H1 (cell line): ENCODE measurements at regions not wholly inside any gene's neighbourhood (a gene's known extent, or its start where the extent isn't known, plus 50 kb on each side); places are given as distances from the start of the nearest gene placed in this dataset.

ENCODE experiments used
- CTCF ChIA-PET: fragments of 300-600 bp; sonication (Branson Sonifier 250); formaldehyde crosslinking; loops from one replicate; lab custom pipeline; 2021; ENCODE audit not compliant: partially characterized antibody; lab: Charles Lee
- POLR2A ChIA-PET: fragments of 300-600 bp; sonication (Branson Sonifier 250); formaldehyde crosslinking; loops from one replicate; lab custom pipeline; 2021; ENCODE audit warnings: inconsistent platforms; ENCODE audit not compliant: partially characterized antibody; lab: Charles Lee
- DNase-seq, 2 experiments: peaks; one replicate each; pipeline versions ENCODE4 v3.0.0 to v3.0.0-alpha.2; 2010 to 2022; ENCODE audit warnings: low spot score in 2 of 2, low read depth in 1 of 2, mixed read lengths in 1 of 2
- FAIRE-seq: peaks from 2 replicates; lab custom pipeline; 2011; peaks lifted over from hg19 to GRCh38; lab: Jason Lieb, UNC
- H2AFZ ChIP-seq: 2 replicates; pipeline ENCODE4 v1.8.1; 2012; ENCODE audit warnings: low read length, inconsistent platforms
- H2AK5ac ChIP-seq: 2 replicates; pipeline ENCODE4 v1.6.1; 2013; ENCODE audit warnings: low read depth, low read length
- H2BK120ac ChIP-seq: replicated peaks from 2 replicates; pipeline ENCODE3; 2013; ENCODE audit warnings: low read depth, low read length, inconsistent platforms
- H2BK12ac ChIP-seq: 2 replicates; pipeline ENCODE4 v1.6.1; 2013; ENCODE audit warnings: low read depth, low read length
- H2BK15ac ChIP-seq: 2 replicates; pipeline ENCODE4 v1.6.1; 2013; ENCODE audit warnings: low read length
- H2BK20ac ChIP-seq: 2 replicates; pipeline ENCODE4 v1.6.1; 2013; ENCODE audit warnings: low read length
- H2BK5ac ChIP-seq: 2 replicates; pipeline ENCODE4 v1.6.1; 2013; ENCODE audit warnings: low read depth, low read length
- H3K14ac ChIP-seq: 2 replicates; pipeline ENCODE4 v1.6.1; 2013; ENCODE audit warnings: inconsistent platforms; ENCODE audit not compliant: insufficient read length
- H3K18ac ChIP-seq: 2 replicates; pipeline ENCODE4 v1.6.1; 2013; ENCODE audit warnings: low read length; ENCODE audit errors: extremely low read depth
- H3K23ac ChIP-seq: 2 replicates; pipeline ENCODE4 v1.6.1; 2013; ENCODE audit warnings: inconsistent platforms; ENCODE audit not compliant: insufficient read length
- H3K23me2 ChIP-seq: 2 replicates; pipeline ENCODE4 v1.6.1; 2013; ENCODE audit warnings: low read depth, low read length
- H3K27ac ChIP-seq: 2 replicates; pipeline ENCODE4 v1.6.1; 2011; ENCODE audit warnings: low read depth, low read length, inconsistent platforms
- H3K27me3 ChIP-seq, 4 experiments: replicated peaks in 1 of 4; 1 replicate in 1 of 4; 2 replicates in 3 of 4; pipeline versions ENCODE4 v1.6.1 to v1.8.1; 2011 to 2013; ENCODE audit warnings: low read length in 3 of 4, mild to moderate bottlenecking in 3 of 4, inconsistent platforms in 2 of 4, mixed read lengths in 2 of 4, moderate library complexity in 1 of 4; ENCODE audit not compliant: control insufficient read depth in 3 of 4, insufficient read depth in 3 of 4; ENCODE audit errors: extremely low read depth in 1 of 4
- H3K36me3 ChIP-seq, 4 experiments: 2 replicates each; pipeline versions ENCODE4 v1.6.1 to v1.8.1; 2011 to 2013; ENCODE audit warnings: mild to moderate bottlenecking in 4 of 4, low read length in 3 of 4, moderate library complexity in 2 of 4, control low read depth in 1 of 4, inconsistent platforms in 1 of 4; ENCODE audit not compliant: insufficient read depth in 4 of 4, control insufficient read depth in 2 of 4
- H3K4ac ChIP-seq: replicated peaks from 2 replicates; pipeline ENCODE3; 2013; ENCODE audit warnings: low read length, low read depth, mixed read lengths, inconsistent platforms; ENCODE audit not compliant: insufficient read length
- H3K4me1 ChIP-seq, 4 experiments: replicated peaks in 1 of 4; 1 replicate in 1 of 4; 2 replicates in 3 of 4; pipeline versions ENCODE4 v1.6.1 to v1.8.1; 2011 to 2013; ENCODE audit warnings: low read length in 3 of 4, inconsistent platforms in 2 of 4, mixed read lengths in 1 of 4; ENCODE audit not compliant: insufficient read depth in 4 of 4, control insufficient read depth in 3 of 4
- H3K4me2 ChIP-seq, 2 experiments: 2 replicates each; pipeline versions ENCODE4 v1.6.1 to v1.8.1; 2011 to 2013; ENCODE audit warnings: low read depth in 2 of 2, low read length in 2 of 2, control low read depth in 1 of 2, inconsistent platforms in 1 of 2, mild to moderate bottlenecking in 1 of 2; ENCODE audit not compliant: insufficient read depth in 1 of 2
- H3K4me3 ChIP-seq, 4 experiments: fragments of 200-600, 300-600 bp in 1 of 4; sonication (generic), shearing (Covaris generic), sonication (Bioruptor Twin) in 1 of 4; 2 replicates each; pipeline versions ENCODE4 v1.5.1 to v1.8.1; 2011 to 2016; ENCODE audit warnings: low read length in 4 of 4, low read depth in 3 of 4, control low read depth in 2 of 4, inconsistent platforms in 2 of 4, mild to moderate bottlenecking in 2 of 4, mixed read lengths in 1 of 4, moderate library complexity in 1 of 4; ENCODE audit not compliant: insufficient read depth in 2 of 4; ENCODE audit errors: extremely low read depth in 1 of 4
- H3K56ac ChIP-seq: replicated peaks from 2 replicates; pipeline ENCODE3; 2013; ENCODE audit warnings: low read depth, mild to moderate bottlenecking, mixed read lengths, low read length, inconsistent platforms; ENCODE audit not compliant: insufficient read length
- H3K79me1 ChIP-seq: 2 replicates; pipeline ENCODE4 v1.6.1; 2013; ENCODE audit warnings: low read depth, low read length, control low read depth
- H3K79me2 ChIP-seq, 2 experiments: 2 replicates each; pipeline versions ENCODE4 v1.6.1 to v1.8.1; 2012 to 2013; ENCODE audit warnings: low read length in 2 of 2, mild to moderate bottlenecking in 2 of 2, inconsistent platforms in 1 of 2; ENCODE audit not compliant: insufficient read depth in 2 of 2, control insufficient read depth in 1 of 2
- H3K9ac ChIP-seq, 4 experiments: replicated peaks in 1 of 4; 1 replicate in 1 of 4; 2 replicates in 3 of 4; pipeline versions ENCODE4 v1.6.1 to v1.8.1; 2011 to 2013; ENCODE audit warnings: low read depth in 3 of 4, low read length in 3 of 4, control low read depth in 2 of 4, mild to moderate bottlenecking in 2 of 4, moderate library complexity in 2 of 4, inconsistent platforms in 1 of 4; ENCODE audit errors: extremely low read depth in 1 of 4
- H3K9me3 ChIP-seq, 2 experiments: 2 replicates each; pipeline versions ENCODE4 v1.6.1 to v1.8.1; 2012 to 2013; ENCODE audit warnings: mild to moderate bottlenecking in 2 of 2, moderate library complexity in 2 of 2, control low read depth in 1 of 2, inconsistent platforms in 1 of 2, low read depth in 1 of 2, low read length in 1 of 2, mixed read lengths in 1 of 2; ENCODE audit not compliant: insufficient read depth in 2 of 2
- H4K20me1 ChIP-seq, 2 experiments: replicated peaks in 1 of 2; 2 replicates each; pipeline versions ENCODE3 to v1.8.1; 2011 to 2013; ENCODE audit warnings: inconsistent platforms in 2 of 2, low read length in 2 of 2, mild to moderate bottlenecking in 1 of 2; ENCODE audit not compliant: insufficient read depth in 2 of 2, control insufficient read depth in 1 of 2
- H4K5ac ChIP-seq: 2 replicates; pipeline ENCODE4 v1.6.1; 2013; ENCODE audit warnings: low read length, low read depth, mixed read lengths, inconsistent platforms; ENCODE audit not compliant: insufficient read length
- H4K8ac ChIP-seq: 2 replicates; pipeline ENCODE4 v1.8.0; 2013; ENCODE audit warnings: mild to moderate bottlenecking, moderate library complexity, low read length, inconsistent platforms; ENCODE audit not compliant: insufficient read depth; ENCODE audit errors: extremely low read depth
- H4K91ac ChIP-seq: replicated peaks from 2 replicates; pipeline ENCODE3; 2013; ENCODE audit warnings: low read length, mixed read lengths, inconsistent platforms; ENCODE audit not compliant: insufficient read length
- BRCA1 ChIP-seq: IDR thresholded peaks from 2 replicates; pipeline ENCODE4 v1.6.1; 2012; ENCODE audit warnings: low read depth, low read length, improper control_type of control experiment
- CBX8 ChIP-seq: fragments of 300-800, 300-1000 bp; sonication (generic); IDR thresholded peaks from 2 replicates; pipeline ENCODE4 v1.7.1; 2016; ENCODE audit warnings: low read depth, low read length, borderline replicate concordance
- CHD2 ChIP-seq: IDR thresholded peaks from 2 replicates; pipeline ENCODE4 v1.6.1; 2012; ENCODE audit warnings: low read length, improper control_type of control experiment
- CTCF ChIP-seq, 3 experiments: IDR thresholded peaks; 1 replicate in 2 of 3; 2 replicates in 1 of 3; pipeline versions ENCODE4 v1.5.1 to v1.6.1; 2011; ENCODE audit warnings: low read length in 3 of 3, mild to moderate bottlenecking in 3 of 3, inconsistent platforms in 2 of 3, low read depth in 1 of 3, moderate library complexity in 1 of 3; ENCODE audit not compliant: insufficient read depth in 1 of 3; ENCODE audit errors: control extremely low read depth in 1 of 3
- EP300 ChIP-seq, 2 experiments: IDR thresholded peaks; 1 replicate in 1 of 2; 2 replicates in 1 of 2; pipeline ENCODE4 v1.6.1; 2011 to 2012; ENCODE audit warnings: low read depth in 2 of 2, low read length in 2 of 2, mild to moderate bottlenecking in 2 of 2, borderline replicate concordance in 1 of 2, inconsistent platforms in 1 of 2, moderate library complexity in 1 of 2
- GTF2F1 ChIP-seq: IDR thresholded peaks from 2 replicates; pipeline ENCODE4 v1.6.1; 2012; ENCODE audit warnings: low read depth, low read length, improper control_type of control experiment, borderline replicate concordance
- HDAC2 ChIP-seq, 2 experiments: fragments of 300-600 bp in 1 of 2; sonication (generic) in 1 of 2; IDR thresholded peaks; 2 replicates each; pipeline ENCODE4 v1.6.1; 2011 to 2012; ENCODE audit warnings: low read depth in 2 of 2, low read length in 2 of 2, mild to moderate bottlenecking in 2 of 2, moderate library complexity in 2 of 2, borderline replicate concordance in 1 of 2, inconsistent platforms in 1 of 2
- SIRT6 ChIP-seq: IDR thresholded peaks from one replicate; pipeline ENCODE4 v1.7.1; 2012; ENCODE audit warnings: low read length, inconsistent platforms
- USF2 ChIP-seq: IDR thresholded peaks from 2 replicates; pipeline ENCODE4 v1.6.1; 2011; ENCODE audit warnings: low read length, improper control_type of control experiment
- YY1 ChIP-seq: IDR thresholded peaks from 2 replicates; pipeline ENCODE4 v1.6.1; 2011; ENCODE audit warnings: low read depth, mild to moderate bottlenecking, low read length
- WGBS, 2 experiments: shearing (Covaris generic) in 1 of 2; methylation state at CpG; one replicate each; pipeline versions ENCODE4 v1.1.6 to v1.1.7; 2013 to 2015; ENCODE audit warnings: low lambda C conversion rate in 2 of 2, mixed read lengths in 2 of 2, inconsistent platforms in 1 of 2, low coverage in 1 of 2, missing lambda C conversion rate in 1 of 2; ENCODE audit not compliant: insufficient replicate concordance in 2 of 2, insufficient coverage in 1 of 2, insufficient read length in 1 of 2; ENCODE audit errors: extremely low coverage in 1 of 2, missing lambda C conversion rate in 1 of 2; 5-methylcytosine and 5-hydroxymethylcytosine counted together

- 91% methylated on average over 6 of the region's 6 CpGs; no CpG with 5 or more reads in 1 of the 2 experiments for WGBS, 2 experiments
These were observed 503.8 kb upstream of the PLXNA2 start for GRCh38 chr1:208747979-208748378.

More at GRCh38 chr1:208747979-208748378, 503.8 kb upstream of the PLXNA2 start:
- Histone ChIP-seq H2BK15ac (no peak overlapping the region), H3K56ac (no peak overlapping the region), H4K8ac (no peak overlapping the region), H2AK5ac (no peak overlapping the region), H3K23me2 (no peaks in the 10 kb centered on the region), H3K4ac (no peak overlapping the region), H3K4me3 (no peak overlapping the region), H3K79me1 (no peaks in the 10 kb centered on the region), H3K27ac (no peak overlapping the region), H2BK12ac (no peak overlapping the region), H2BK5ac (no peak overlapping the region), H3K27me3 (no peaks in the 10 kb centered on the region), H3K18ac (no peak overlapping the region), H3K4me2 (no peak overlapping the region), H3K14ac (no peak overlapping the region), H4K5ac (no peak overlapping the region), H2AFZ (no peak overlapping the region), H3K23ac (no peak overlapping the region), H3K9ac (no peak overlapping the region), H2BK120ac (no peak overlapping the region), H4K91ac (no peak overlapping the region), H3K79me2 (no peaks in the 10 kb centered on the region), H3K4me1 (no peaks in the 10 kb centered on the region), H3K9me3 (no peaks in the 10 kb centered on the region), H3K36me3 (no peaks in the 10 kb centered on the region), H2BK20ac (no peak overlapping the region), H4K20me1 (no peaks in the 10 kb centered on the region)
- TF ChIP-seq CHD2 (no peak), USF2 (no peak), HDAC2 (IDR thresholded peaks at IDR 0.05; ENCODE audit: borderline replicate concordance in 1 of 2, low read depth in 2 of 2, low read length in 2 of 2) (no peak), CBX8 (no peak), CTCF (IDR thresholded peaks at IDR 0.05; ENCODE audit: control extremely low read depth in 1 of 3, insufficient read depth in 1 of 3, low read depth in 1 of 3, low read length in 3 of 3) (no peak), SIRT6 (no peak), BRCA1 (no peak), GTF2F1 (no peak), EP300 (IDR thresholded peaks at IDR 0.05; ENCODE audit: borderline replicate concordance in 1 of 2, low read depth in 2 of 2, low read length in 2 of 2) (no peak), YY1 (no peak)
- CTCF ChIA-PET: interaction anchor here (0.5 to 2.5 kb wide), 9 partner anchors 7 to 499 kb away, joined by 3 to 8 read pairs (median 3); no protein-coding TSS in a partner anchor
- POLR2A ChIA-PET: no interaction called here
- no peak for FAIRE-seq
- no peak for DNase-seq
